OCI-LY7 (cell line): ENCODE measurements at regions not wholly inside any gene's neighbourhood (a gene's known extent, or its start where the extent isn't known, plus 50 kb on each side); places are given as distances from the start of the nearest gene placed in this dataset.

Experiments used
- BruUV-seq: library from RNA; stranded (reverse); fragments of 400-500 nt; replicated peaks from 2 replicates; lab custom pipeline; 2021; lab: Mats Ljungman, UMichigan
- CTCF ChIA-PET: fragments of 300-600 bp; sonication (Branson Sonifier 250); formaldehyde crosslinking; loops from one replicate; lab custom pipeline; 2022; ENCODE audit warnings: antibody characterized with exemption; ENCODE audit not compliant: unreplicated experiment; lab: Charles Lee
- POLR2A ChIA-PET: fragments of 300-600 bp; sonication (Branson Sonifier 250); formaldehyde crosslinking; loops from one replicate; lab custom pipeline; 2022; ENCODE audit warnings: antibody characterized with exemption; lab: Charles Lee
- DNase-seq: peaks from one replicate; pipeline ENCODE4 v3.0.0-alpha.2; 2015; ENCODE audit warnings: low spot score
- H2AFZ ChIP-seq: fragments of 200-600 bp; sonication (generic), shearing (Covaris generic); 2 replicates; pipeline ENCODE4 v1.6.1; 2014; ENCODE audit warnings: mild to moderate bottlenecking, antibody characterized with exemption, low read length, moderate library complexity
- H3K27ac ChIP-seq: fragments of 200-600 bp; sonication (generic); 2 replicates; pipeline ENCODE4 v1.5.1; 2014; ENCODE audit warnings: mixed run types, low read depth, mild to moderate bottlenecking, moderate library complexity, low read length, inconsistent platforms; ENCODE audit not compliant: poor library complexity, severe bottlenecking
- H3K36me3 ChIP-seq: fragments of 200-600 bp; sonication (generic); 2 replicates; pipeline ENCODE4 v1.6.1; 2014; ENCODE audit warnings: mild to moderate bottlenecking, antibody characterized with exemption, low read length, moderate library complexity, mixed read lengths; ENCODE audit not compliant: insufficient read depth
- H3K4me1 ChIP-seq: fragments of 200-600 bp; sonication (generic); 2 replicates; pipeline ENCODE4 v1.5.1; 2014; ENCODE audit warnings: mild to moderate bottlenecking, low read length; ENCODE audit not compliant: insufficient read depth, poor library complexity, severe bottlenecking
- H3K4me2 ChIP-seq: fragments of 200-600 bp; sonication (generic); 2 replicates; pipeline ENCODE4 v1.6.1; 2014; ENCODE audit warnings: mild to moderate bottlenecking, low read length
- H3K4me3 ChIP-seq: fragments of 200-600 bp; sonication (generic); 2 replicates; pipeline ENCODE4 v1.5.1; 2014; ENCODE audit warnings: mild to moderate bottlenecking, low read depth, low read length; ENCODE audit not compliant: poor library complexity, severe bottlenecking
- H3K79me2 ChIP-seq: fragments of 200-600 bp; sonication (generic); 2 replicates; pipeline ENCODE4 v1.6.1; 2016; ENCODE audit warnings: low read depth, mild to moderate bottlenecking, low read length, moderate library complexity, mixed read lengths; ENCODE audit not compliant: insufficient read depth
- H3K9me2 ChIP-seq: fragments of 200-600 bp; sonication (generic); 2 replicates; pipeline ENCODE4 v1.6.1; 2016; ENCODE audit warnings: mild to moderate bottlenecking, low read length, mixed read lengths; ENCODE audit not compliant: insufficient read depth
- H3K9me3 ChIP-seq: fragments of 200-600 bp; sonication (generic); 2 replicates; pipeline ENCODE4 v1.6.1; 2014; ENCODE audit warnings: mild to moderate bottlenecking, mixed run types, low read length, mixed read lengths
- H4K20me1 ChIP-seq: fragments of 200-600 bp; sonication (generic); 2 replicates; pipeline ENCODE4 v1.6.1; 2014; ENCODE audit warnings: mild to moderate bottlenecking, antibody characterized with exemption, low read length, moderate library complexity, mixed read lengths; ENCODE audit not compliant: insufficient read depth
- EZH2phosphoT487 ChIP-seq: fragments of 200-600 bp; sonication (generic); IDR thresholded peaks from 2 replicates; pipeline ENCODE4 v1.6.1; 2018; ENCODE audit warnings: low read depth, borderline replicate concordance, mild to moderate bottlenecking, mixed run types, antibody characterized with exemption, low read length, moderate library complexity, mixed read lengths
- intact Hi-C: fragments of 100-400 bp; cut with micrococcal nuclease; formaldehyde crosslinking; loops from one replicate; pipeline ENCODE4 v1.10.0; 2022; ENCODE audit not compliant: unreplicated experiment
- TF ChIP-seq, protein P1 (sequence below): fragments of 200-600 bp; sonication (generic); conservative IDR thresholded peaks from 2 replicates; pipeline ENCODE4 v1.5.1; 2014; ENCODE audit warnings: mild to moderate bottlenecking, antibody characterized with exemption, low read length, moderate library complexity, mixed read lengths

DNA sequence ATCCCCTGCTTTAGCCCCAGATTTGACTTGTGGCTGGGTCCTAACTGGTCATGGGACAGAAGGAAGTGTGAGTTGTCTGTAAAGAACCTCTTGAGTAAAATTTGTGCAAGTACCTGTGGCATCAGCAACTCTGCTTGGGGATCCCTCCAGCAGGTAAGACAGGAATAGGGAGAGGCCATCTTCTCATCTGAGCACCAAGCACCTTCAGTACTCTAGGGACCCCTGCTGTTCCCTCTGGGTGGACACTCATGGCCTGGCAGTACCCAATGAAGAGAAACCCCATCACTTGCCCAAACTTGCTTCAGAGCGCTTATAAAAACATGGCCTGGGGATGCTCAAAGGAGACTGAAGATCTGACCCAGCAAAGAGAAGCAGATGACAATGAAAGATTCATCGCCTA, 297.8 kb downstream of the SP3 start:
- no peaks in the 10 kb centered on the region for H3K36me3 ChIP-seq
- H3K4me1 ChIP-seq = no peaks in the 10 kb centered on the region
- CTCF ChIA-PET = no interaction called here
- H3K79me2 ChIP-seq = no peaks in the 10 kb centered on the region
- H2AFZ ChIP-seq = no peak overlapping the region
- BruUV-seq = no TSS peak
- no peak overlapping the region for H3K27ac ChIP-seq
- H3K4me2 ChIP-seq = no peak overlapping the region
- POLR2A ChIA-PET = interaction anchor here (1.4 kb wide), 1 partner anchor 12 kb away, joined by 3 read pairs; no protein-coding TSS in a partner anchor
- no peak for DNase-seq
- TF ChIP-seq EZH2phosphoT487 = no peak
- TF ChIP-seq, protein P1, sequence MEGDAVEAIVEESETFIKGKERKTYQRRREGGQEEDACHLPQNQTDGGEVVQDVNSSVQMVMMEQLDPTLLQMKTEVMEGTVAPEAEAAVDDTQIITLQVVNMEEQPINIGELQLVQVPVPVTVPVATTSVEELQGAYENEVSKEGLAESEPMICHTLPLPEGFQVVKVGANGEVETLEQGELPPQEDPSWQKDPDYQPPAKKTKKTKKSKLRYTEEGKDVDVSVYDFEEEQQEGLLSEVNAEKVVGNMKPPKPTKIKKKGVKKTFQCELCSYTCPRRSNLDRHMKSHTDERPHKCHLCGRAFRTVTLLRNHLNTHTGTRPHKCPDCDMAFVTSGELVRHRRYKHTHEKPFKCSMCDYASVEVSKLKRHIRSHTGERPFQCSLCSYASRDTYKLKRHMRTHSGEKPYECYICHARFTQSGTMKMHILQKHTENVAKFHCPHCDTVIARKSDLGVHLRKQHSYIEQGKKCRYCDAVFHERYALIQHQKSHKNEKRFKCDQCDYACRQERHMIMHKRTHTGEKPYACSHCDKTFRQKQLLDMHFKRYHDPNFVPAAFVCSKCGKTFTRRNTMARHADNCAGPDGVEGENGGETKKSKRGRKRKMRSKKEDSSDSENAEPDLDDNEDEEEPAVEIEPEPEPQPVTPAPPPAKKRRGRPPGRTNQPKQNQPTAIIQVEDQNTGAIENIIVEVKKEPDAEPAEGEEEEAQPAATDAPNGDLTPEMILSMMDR = peak; percentile 29; the same call in 1 of the 2 replicates
- intact Hi-C loops = loop anchor here (5.0 kb wide), 2 partner anchors 95 to 265 kb away; no protein-coding TSS in a partner anchor
- H3K9me3 ChIP-seq = no peaks in the 10 kb centered on the region
- H4K20me1 ChIP-seq = no peaks in the 10 kb centered on the region
- H3K4me3 ChIP-seq = no peak overlapping the region
- H3K9me2 ChIP-seq = no peaks in the 10 kb centered on the region

DNA sequence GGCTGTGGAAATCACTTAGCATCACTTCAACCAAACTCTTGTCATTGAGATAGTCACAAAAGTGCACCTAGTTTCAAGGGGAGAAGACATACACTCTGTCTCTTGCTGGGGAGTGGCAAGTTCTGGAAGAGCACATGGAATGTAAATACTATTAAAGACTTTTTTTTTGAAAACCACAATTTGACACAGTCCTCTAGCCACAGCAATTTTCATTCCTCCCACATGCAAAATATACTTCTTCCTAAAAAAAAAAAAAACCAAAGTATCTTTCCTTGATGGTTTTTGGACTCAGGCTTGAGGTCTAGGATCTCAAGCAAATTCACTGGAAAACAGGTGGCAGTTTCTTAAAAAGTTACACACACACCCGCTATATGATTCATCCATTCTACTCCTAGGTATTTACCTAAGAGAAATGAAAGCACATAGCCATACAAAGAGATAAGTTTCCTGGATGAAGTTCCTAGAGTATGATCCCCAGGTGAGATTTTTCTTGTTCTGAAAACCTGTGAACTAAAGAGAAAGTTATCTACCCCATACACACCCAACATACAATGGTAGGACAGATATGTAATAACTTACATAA, 295.8 kb downstream of the SP3 start:
- POLR2A ChIA-PET = no interaction called here
- H3K4me3 ChIP-seq = no peak overlapping the region
- H3K4me2 ChIP-seq = no peak overlapping the region
- H3K9me3 ChIP-seq = no peaks in the 10 kb centered on the region
- intact Hi-C loops = loop anchor here (5.0 kb wide), 2 partner anchors 97 to 267 kb away; no protein-coding TSS in a partner anchor
- DNase-seq = no peak
- no peaks in the 10 kb centered on the region for H3K4me1 ChIP-seq
- no peak overlapping the region for H2AFZ ChIP-seq
- BruUV-seq = no TSS peak
- H3K36me3 ChIP-seq = no peaks in the 10 kb centered on the region
- no peak overlapping the region for H3K27ac ChIP-seq
- H4K20me1 ChIP-seq = no peaks in the 10 kb centered on the region
- no peaks in the 10 kb centered on the region for H3K9me2 ChIP-seq
- TF ChIP-seq, protein P1 = no peak
- no peak for TF ChIP-seq EZH2phosphoT487
- no peaks in the 10 kb centered on the region for H3K79me2 ChIP-seq
- CTCF ChIA-PET = no interaction called here

DNA sequence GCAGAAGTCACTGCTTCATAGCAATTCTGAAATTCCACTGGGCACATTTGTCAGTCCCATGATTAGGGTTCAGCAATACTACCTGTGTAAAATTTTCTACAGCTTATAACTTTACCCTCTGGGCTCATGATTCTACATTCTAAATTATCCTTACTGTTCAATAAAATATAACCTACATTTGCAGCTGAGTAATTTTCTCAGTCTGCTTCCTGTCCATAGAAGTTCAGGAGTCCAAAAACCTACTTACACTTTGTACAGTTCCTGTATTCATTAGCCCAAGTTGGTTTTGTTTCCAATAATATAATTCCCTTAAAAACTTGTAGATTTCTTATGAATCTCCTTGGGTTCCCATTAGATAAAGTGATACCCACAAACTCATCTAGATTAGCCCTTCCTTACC, 295.3 kb downstream of the SP3 start:
- no peak for DNase-seq
- no peaks in the 10 kb centered on the region for H3K4me1 ChIP-seq
- no peak overlapping the region for H3K4me3 ChIP-seq
- no peaks in the 10 kb centered on the region for H3K9me3 ChIP-seq
- H4K20me1 ChIP-seq = no peaks in the 10 kb centered on the region
- H3K36me3 ChIP-seq = no peaks in the 10 kb centered on the region
- H3K4me2 ChIP-seq = no peak overlapping the region
- H3K9me2 ChIP-seq = no peaks in the 10 kb centered on the region
- BruUV-seq = no TSS peak
- TF ChIP-seq, protein P1 = no peak
- TF ChIP-seq EZH2phosphoT487 = no peak
- ChIA-PET POLR2A (interaction anchor here (0.6 kb wide), 1 partner anchor 222 kb away, joined by 4 read pairs; no protein-coding TSS in a partner anchor), CTCF (no interaction called here)
- H3K79me2 ChIP-seq = no peaks in the 10 kb centered on the region
- no peak overlapping the region for H3K27ac ChIP-seq
- H2AFZ ChIP-seq = no peak overlapping the region
- intact Hi-C loops = loop anchor here (5.0 kb wide), 2 partner anchors 98 to 268 kb away; no protein-coding TSS in a partner anchor
